H1 (cell line): ENCODE measurements at regions not wholly inside any gene's neighbourhood (a gene's known extent, or its start where the extent isn't known, plus 50 kb on each side); places are given as distances from the start of the nearest gene placed in this dataset.

Experiments
- CTCF ChIA-PET: fragments of 300-600 bp; sonication (Branson Sonifier 250); formaldehyde crosslinking; loops from one replicate; lab custom pipeline; 2021; ENCODE audit not compliant: partially characterized antibody; lab: Charles Lee
- POLR2A ChIA-PET: fragments of 300-600 bp; sonication (Branson Sonifier 250); formaldehyde crosslinking; loops from one replicate; lab custom pipeline; 2021; ENCODE audit warnings: inconsistent platforms; ENCODE audit not compliant: partially characterized antibody; lab: Charles Lee
- DNase-seq, 2 experiments: peaks; one replicate each; pipeline versions ENCODE4 v3.0.0 to v3.0.0-alpha.2; 2010 to 2022; ENCODE audit warnings: low spot score in 2 of 2, low read depth in 1 of 2, mixed read lengths in 1 of 2
- FAIRE-seq: peaks from 2 replicates; lab custom pipeline; 2011; peaks lifted over from hg19 to GRCh38; lab: Jason Lieb, UNC
- H2AFZ ChIP-seq: 2 replicates; pipeline ENCODE4 v1.8.1; 2012; ENCODE audit warnings: low read length, inconsistent platforms
- H2AK5ac ChIP-seq: 2 replicates; pipeline ENCODE4 v1.6.1; 2013; ENCODE audit warnings: low read depth, low read length
- H2BK120ac ChIP-seq: replicated peaks from 2 replicates; pipeline ENCODE3; 2013; ENCODE audit warnings: low read depth, low read length, inconsistent platforms
- H2BK12ac ChIP-seq: 2 replicates; pipeline ENCODE4 v1.6.1; 2013; ENCODE audit warnings: low read depth, low read length
- H2BK15ac ChIP-seq: 2 replicates; pipeline ENCODE4 v1.6.1; 2013; ENCODE audit warnings: low read length
- H2BK20ac ChIP-seq: 2 replicates; pipeline ENCODE4 v1.6.1; 2013; ENCODE audit warnings: low read length
- H2BK5ac ChIP-seq: 2 replicates; pipeline ENCODE4 v1.6.1; 2013; ENCODE audit warnings: low read depth, low read length
- H3K14ac ChIP-seq: 2 replicates; pipeline ENCODE4 v1.6.1; 2013; ENCODE audit warnings: inconsistent platforms; ENCODE audit not compliant: insufficient read length
- H3K18ac ChIP-seq: 2 replicates; pipeline ENCODE4 v1.6.1; 2013; ENCODE audit warnings: low read length; ENCODE audit errors: extremely low read depth
- H3K23ac ChIP-seq: 2 replicates; pipeline ENCODE4 v1.6.1; 2013; ENCODE audit warnings: inconsistent platforms; ENCODE audit not compliant: insufficient read length
- H3K23me2 ChIP-seq: 2 replicates; pipeline ENCODE4 v1.6.1; 2013; ENCODE audit warnings: low read depth, low read length
- H3K27ac ChIP-seq: 2 replicates; pipeline ENCODE4 v1.6.1; 2011; ENCODE audit warnings: low read depth, low read length, inconsistent platforms
- H3K27me3 ChIP-seq, 4 experiments: replicated peaks in 1 of 4; 1 replicate in 1 of 4; 2 replicates in 3 of 4; pipeline versions ENCODE4 v1.6.1 to v1.8.1; 2011 to 2013; ENCODE audit warnings: low read length in 3 of 4, mild to moderate bottlenecking in 3 of 4, inconsistent platforms in 2 of 4, mixed read lengths in 2 of 4, moderate library complexity in 1 of 4; ENCODE audit not compliant: control insufficient read depth in 3 of 4, insufficient read depth in 3 of 4; ENCODE audit errors: extremely low read depth in 1 of 4
- H3K36me3 ChIP-seq, 4 experiments: 2 replicates each; pipeline versions ENCODE4 v1.6.1 to v1.8.1; 2011 to 2013; ENCODE audit warnings: mild to moderate bottlenecking in 4 of 4, low read length in 3 of 4, moderate library complexity in 2 of 4, control low read depth in 1 of 4, inconsistent platforms in 1 of 4; ENCODE audit not compliant: insufficient read depth in 4 of 4, control insufficient read depth in 2 of 4
- H3K4ac ChIP-seq: replicated peaks from 2 replicates; pipeline ENCODE3; 2013; ENCODE audit warnings: low read length, low read depth, mixed read lengths, inconsistent platforms; ENCODE audit not compliant: insufficient read length
- H3K4me1 ChIP-seq, 4 experiments: replicated peaks in 1 of 4; 1 replicate in 1 of 4; 2 replicates in 3 of 4; pipeline versions ENCODE4 v1.6.1 to v1.8.1; 2011 to 2013; ENCODE audit warnings: low read length in 3 of 4, inconsistent platforms in 2 of 4, mixed read lengths in 1 of 4; ENCODE audit not compliant: insufficient read depth in 4 of 4, control insufficient read depth in 3 of 4
- H3K4me2 ChIP-seq, 2 experiments: 2 replicates each; pipeline versions ENCODE4 v1.6.1 to v1.8.1; 2011 to 2013; ENCODE audit warnings: low read depth in 2 of 2, low read length in 2 of 2, control low read depth in 1 of 2, inconsistent platforms in 1 of 2, mild to moderate bottlenecking in 1 of 2; ENCODE audit not compliant: insufficient read depth in 1 of 2
- H3K4me3 ChIP-seq, 4 experiments: fragments of 200-600, 300-600 bp in 1 of 4; sonication (generic), shearing (Covaris generic), sonication (Bioruptor Twin) in 1 of 4; 2 replicates each; pipeline versions ENCODE4 v1.5.1 to v1.8.1; 2011 to 2016; ENCODE audit warnings: low read length in 4 of 4, low read depth in 3 of 4, control low read depth in 2 of 4, inconsistent platforms in 2 of 4, mild to moderate bottlenecking in 2 of 4, mixed read lengths in 1 of 4, moderate library complexity in 1 of 4; ENCODE audit not compliant: insufficient read depth in 2 of 4; ENCODE audit errors: extremely low read depth in 1 of 4
- H3K56ac ChIP-seq: replicated peaks from 2 replicates; pipeline ENCODE3; 2013; ENCODE audit warnings: low read depth, mild to moderate bottlenecking, mixed read lengths, low read length, inconsistent platforms; ENCODE audit not compliant: insufficient read length
- H3K79me1 ChIP-seq: 2 replicates; pipeline ENCODE4 v1.6.1; 2013; ENCODE audit warnings: low read depth, low read length, control low read depth
- H3K79me2 ChIP-seq, 2 experiments: 2 replicates each; pipeline versions ENCODE4 v1.6.1 to v1.8.1; 2012 to 2013; ENCODE audit warnings: low read length in 2 of 2, mild to moderate bottlenecking in 2 of 2, inconsistent platforms in 1 of 2; ENCODE audit not compliant: insufficient read depth in 2 of 2, control insufficient read depth in 1 of 2
- H3K9ac ChIP-seq, 4 experiments: replicated peaks in 1 of 4; 1 replicate in 1 of 4; 2 replicates in 3 of 4; pipeline versions ENCODE4 v1.6.1 to v1.8.1; 2011 to 2013; ENCODE audit warnings: low read depth in 3 of 4, low read length in 3 of 4, control low read depth in 2 of 4, mild to moderate bottlenecking in 2 of 4, moderate library complexity in 2 of 4, inconsistent platforms in 1 of 4; ENCODE audit errors: extremely low read depth in 1 of 4
- H3K9me3 ChIP-seq, 2 experiments: 2 replicates each; pipeline versions ENCODE4 v1.6.1 to v1.8.1; 2012 to 2013; ENCODE audit warnings: mild to moderate bottlenecking in 2 of 2, moderate library complexity in 2 of 2, control low read depth in 1 of 2, inconsistent platforms in 1 of 2, low read depth in 1 of 2, low read length in 1 of 2, mixed read lengths in 1 of 2; ENCODE audit not compliant: insufficient read depth in 2 of 2
- H4K20me1 ChIP-seq, 2 experiments: replicated peaks in 1 of 2; 2 replicates each; pipeline versions ENCODE3 to v1.8.1; 2011 to 2013; ENCODE audit warnings: inconsistent platforms in 2 of 2, low read length in 2 of 2, mild to moderate bottlenecking in 1 of 2; ENCODE audit not compliant: insufficient read depth in 2 of 2, control insufficient read depth in 1 of 2
- H4K5ac ChIP-seq: 2 replicates; pipeline ENCODE4 v1.6.1; 2013; ENCODE audit warnings: low read length, low read depth, mixed read lengths, inconsistent platforms; ENCODE audit not compliant: insufficient read length
- H4K8ac ChIP-seq: 2 replicates; pipeline ENCODE4 v1.8.0; 2013; ENCODE audit warnings: mild to moderate bottlenecking, moderate library complexity, low read length, inconsistent platforms; ENCODE audit not compliant: insufficient read depth; ENCODE audit errors: extremely low read depth
- H4K91ac ChIP-seq: replicated peaks from 2 replicates; pipeline ENCODE3; 2013; ENCODE audit warnings: low read length, mixed read lengths, inconsistent platforms; ENCODE audit not compliant: insufficient read length
- ATF3 ChIP-seq: IDR thresholded peaks from 2 replicates; pipeline ENCODE4 v1.6.1; 2011; ENCODE audit warnings: low read depth, mild to moderate bottlenecking, low read length; ENCODE audit not compliant: insufficient read depth
- CREB1 ChIP-seq: IDR thresholded peaks from 2 replicates; pipeline ENCODE4 v1.6.1; 2012; ENCODE audit warnings: inconsistent platforms
- EZH2 ChIP-seq: fragments of 200-600 bp; sonication (generic); IDR thresholded peaks from 2 replicates; pipeline ENCODE4 v1.7.1; 2012; ENCODE audit warnings: low read depth, mild to moderate bottlenecking, moderate library complexity, low read length, inconsistent platforms; ENCODE audit not compliant: severe bottlenecking
- HDAC6 ChIP-seq: IDR thresholded peaks from one replicate; pipeline ENCODE4 v1.7.1; 2012; ENCODE audit warnings: low read depth, mild to moderate bottlenecking, inconsistent platforms, low read length, moderate library complexity
- POU5F1 ChIP-seq: IDR thresholded peaks from 2 replicates; pipeline ENCODE4 v1.6.1; 2011; ENCODE audit warnings: low read depth, mild to moderate bottlenecking, low read length, moderate library complexity
- SAP30 ChIP-seq: fragments of 300-600 bp; sonication (generic); IDR thresholded peaks from 2 replicates; pipeline ENCODE4 v1.7.1; 2012; ENCODE audit warnings: low read length, moderate library complexity, mild to moderate bottlenecking, inconsistent platforms; ENCODE audit not compliant: insufficient read depth, insufficient replicate concordance
- WGBS, 2 experiments: shearing (Covaris generic) in 1 of 2; methylation state at CpG; one replicate each; pipeline versions ENCODE4 v1.1.6 to v1.1.7; 2013 to 2015; ENCODE audit warnings: low lambda C conversion rate in 2 of 2, mixed read lengths in 2 of 2, inconsistent platforms in 1 of 2, low coverage in 1 of 2, missing lambda C conversion rate in 1 of 2; ENCODE audit not compliant: insufficient replicate concordance in 2 of 2, insufficient coverage in 1 of 2, insufficient read length in 1 of 2; ENCODE audit errors: extremely low coverage in 1 of 2, missing lambda C conversion rate in 1 of 2; 5-methylcytosine and 5-hydroxymethylcytosine counted together

GRCh38 chr20:56173438-56173837, 75.1 kb upstream of the MC3R start:
- ChIA-PET CTCF (interaction anchor here (0.6 to 1.0 kb wide), 2 partner anchors 11 to 166 kb away, joined by 3 to 5 read pairs; no protein-coding TSS in a partner anchor), POLR2A (no interaction called here)
- Histone ChIP-seq H4K20me1 (no peaks in the 10 kb centered on the region), H3K9me3 (peaks cover 47 to 75% of the 10 kb centered on the region in 2 experiments), H3K27ac (no peak overlapping the region), H4K91ac (no peak overlapping the region), H3K79me1 (no peaks in the 10 kb centered on the region), H3K27me3 (no peaks in the 10 kb centered on the region), H3K4me2 (no peak overlapping the region), H2AK5ac (no peak overlapping the region), H2BK20ac (no peak overlapping the region), H3K4me1 (no peaks in the 10 kb centered on the region), H3K23ac (no peak overlapping the region), H3K36me3 (no peaks in the 10 kb centered on the region), H3K4ac (no peak overlapping the region), H3K4me3 (no peak overlapping the region), H2AFZ (no peak overlapping the region), H2BK120ac (no peak overlapping the region), H2BK15ac (no peak overlapping the region), H2BK5ac (no peak overlapping the region), H3K79me2 (no peaks in the 10 kb centered on the region), H3K56ac (no peak overlapping the region), H4K8ac (no peak overlapping the region), H3K14ac (no peak overlapping the region), H4K5ac (no peak overlapping the region), H2BK12ac (no peak overlapping the region), H3K18ac (no peak overlapping the region), H3K9ac (no peak overlapping the region), H3K23me2 (no peaks in the 10 kb centered on the region)
- DNase-seq, result no peak
- no peak for FAIRE-seq
- WGBS, 2 experiments, result 87% methylated on average over 5 of the region's 5 CpGs; no CpG with 5 or more reads in 1 of the 2 experiments
- no peak for TF ChIP-seq HDAC6
- TF ChIP-seq SAP30, result no peak
- no peak for TF ChIP-seq CREB1
- no peak for TF ChIP-seq POU5F1
- TF ChIP-seq EZH2, result no peak
- TF ChIP-seq ATF3, result no peak
